HepG2 (cell line): ENCODE measurements at regions not wholly inside any gene's neighbourhood (a gene's known extent, or its start where the extent isn't known, plus 50 kb on each side); places are given as distances from the start of the nearest gene placed in this dataset.

ENCODE experiments used
- ATAC-seq: fragments of 200-7000 bp; cut with Tn5 transposase; 3 replicates; pipeline ENCODE4 v1.9.1; 2020; ENCODE audit warnings: mild to moderate bottlenecking, moderate library complexity
- BruUV-seq: library from RNA; stranded (reverse); fragments of 400-500 nt; replicated peaks from 2 replicates; lab custom pipeline; 2021; lab: Mats Ljungman, UMichigan
- CTCF ChIA-PET: fragments of 300-600 bp; formaldehyde crosslinking; extraction: SDS; loops from one replicate; lab custom pipeline; 2021; ENCODE audit warnings: low total read pairs, inconsistent platforms, low intra/inter-chr PET ratio; lab: Yijun Ruan, JAX
- POLR2A ChIA-PET: fragments of 350-600 bp; sonication (Branson Sonifier 250); formaldehyde crosslinking; loops from one replicate; lab custom pipeline; 2020; ENCODE audit warnings: antibody characterized with exemption, inconsistent platforms; lab: Yijun Ruan, JAX
- DNase-seq: peaks from one replicate; pipeline ENCODE4 v3.0.0-alpha.2; 2015; ENCODE audit warnings: low spot score
- FAIRE-seq: peaks from 3 replicates; lab custom pipeline; 2011; peaks lifted over from hg19 to GRCh38; lab: Jason Lieb, UNC
- H2AFZ ChIP-seq: one replicate; pipeline ENCODE4 v1.6.1; 2011; ENCODE audit warnings: low read length, inconsistent platforms
- H3K27ac ChIP-seq: fragments of 300-600 bp; 3 replicates; pipeline ENCODE4 v1.8.0; 2011; ENCODE audit warnings: mixed run types, mild to moderate bottlenecking, mixed read lengths, low read length, inconsistent platforms; ENCODE audit not compliant: insufficient read depth; ENCODE audit errors: extremely low read length
- H3K27me3 ChIP-seq, 2 experiments: fragments of 200-600 bp in 1 of 2; 2 replicates in 1 of 2; 3 replicates in 1 of 2; pipeline versions ENCODE4 v1.6.0 to v1.8.0; 2011; ENCODE audit warnings: low read length in 2 of 2, mild to moderate bottlenecking in 2 of 2, moderate library complexity in 2 of 2, inconsistent platforms in 1 of 2; ENCODE audit not compliant: insufficient read depth in 2 of 2, control insufficient read depth in 1 of 2
- H3K36me3 ChIP-seq, 2 experiments: fragments of 200-600 bp in 1 of 2; replicated peaks in 1 of 2; 2 replicates in 1 of 2; 3 replicates in 1 of 2; pipeline versions ENCODE4 v1.5.1 to v1.8.0; 2011; ENCODE audit warnings: low read length in 2 of 2, inconsistent platforms in 1 of 2; ENCODE audit not compliant: insufficient read depth in 2 of 2, control insufficient read depth in 1 of 2
- H3K4me1 ChIP-seq: 2 replicates; pipeline ENCODE4 v1.5.1; 2012; ENCODE audit warnings: low read length, inconsistent platforms; ENCODE audit not compliant: insufficient read depth
- H3K4me2 ChIP-seq: 2 replicates; pipeline ENCODE4 v1.6.0; 2011; ENCODE audit warnings: low read depth, low read length, inconsistent platforms
- H3K4me3 ChIP-seq, 3 experiments: fragments of 200-600 bp in 1 of 3; sonication (generic), shearing (Covaris generic) in 1 of 3; replicated peaks in 1 of 3; 2 replicates each; pipeline ENCODE4 v1.5.1; 2011 to 2016; ENCODE audit warnings: low read length in 3 of 3, inconsistent platforms in 2 of 3, low read depth in 2 of 3, mild to moderate bottlenecking in 2 of 3, control low read depth in 1 of 3, mixed read lengths in 1 of 3; ENCODE audit not compliant: insufficient read depth in 1 of 3
- H3K79me2 ChIP-seq: one replicate; pipeline ENCODE4 v1.6.1; 2011; ENCODE audit warnings: low read length, inconsistent platforms; ENCODE audit not compliant: insufficient read depth
- H3K9ac ChIP-seq: 2 replicates; pipeline ENCODE4 v1.6.0; 2011; ENCODE audit warnings: mild to moderate bottlenecking, low read depth, low read length, inconsistent platforms; ENCODE audit not compliant: insufficient read depth
- H3K9me3 ChIP-seq: 2 replicates; pipeline ENCODE4 v1.5.1; 2012; ENCODE audit warnings: mild to moderate bottlenecking, low read length
- H4K20me1 ChIP-seq: 2 replicates; pipeline ENCODE4 v1.6.0; 2011; ENCODE audit warnings: inconsistent platforms, mild to moderate bottlenecking, low read length, moderate library complexity; ENCODE audit not compliant: insufficient read depth
- EED ChIP-seq: sonication (generic); formaldehyde crosslinking; IDR thresholded peaks from 2 replicates; pipeline ENCODE4 v1.5.0; 2020; ENCODE audit warnings: mild to moderate bottlenecking, missing genetic modification reagents
- FOXK1 ChIP-seq: sonication (generic); formaldehyde crosslinking; IDR thresholded peaks from 2 replicates; pipeline ENCODE4 v1.4.0; 2020; ENCODE audit warnings: low read depth, missing genetic modification reagents, borderline replicate concordance
- HMG20B ChIP-seq: conservative IDR thresholded peaks from 2 replicates; pipeline ENCODE4 v1.6.1; 2016; ENCODE audit warnings: missing genetic modification reagents, missing compliant biosample characterization
- PRDM4 ChIP-seq: sonication (generic); formaldehyde crosslinking; IDR thresholded peaks from 2 replicates; pipeline ENCODE4 v1.9.0; 2021; ENCODE audit warnings: missing genetic modification reagents, borderline replicate concordance
- PRMT3 ChIP-seq: sonication (generic); formaldehyde crosslinking; IDR thresholded peaks from 2 replicates; pipeline ENCODE4 v1.8.1; 2022; ENCODE audit warnings: low read depth, mild to moderate bottlenecking, moderate library complexity, missing genetic modification reagents, borderline replicate concordance
- ZNF205 ChIP-seq: IDR thresholded peaks from 2 replicates; pipeline ENCODE4 v1.6.1; 2018; ENCODE audit warnings: missing biosample characterization, missing genetic modification reagents
- ZNF737 ChIP-seq: sonication (generic); formaldehyde crosslinking; IDR thresholded peaks from 2 replicates; pipeline ENCODE4 v1.5.0; 2020; ENCODE audit warnings: missing genetic modification reagents, mild to moderate bottlenecking, borderline replicate concordance
- WGBS: methylation state at CpG from one replicate; pipeline ENCODE4 v1.1.6; 2017; ENCODE audit warnings: low lambda C conversion rate; 5-methylcytosine and 5-hydroxymethylcytosine counted together
- in situ Hi-C: cut with HindIII; loops from 2 replicates; pipeline ENCODE4 v1.10.0; 2017; ENCODE audit warnings: low pct_unique_long_range_greater_than_20kb; ENCODE audit not compliant: extremely low pct_ligation_motif_present
- intact Hi-C: fragments of 100-400 bp; cut with micrococcal nuclease; formaldehyde crosslinking; loops from one replicate; pipeline ENCODE4 v1.10.0; 2022; ENCODE audit not compliant: unreplicated experiment

GRCh38 chr5:4373051-4373820, 766.9 kb upstream of the ADAMTS16 start (continued):
- no peak for TF ChIP-seq ZNF737 (CRISPR knock-in tag)
- no peak for TF ChIP-seq EED

GRCh38 chr5:4374866-4375265, 765.3 kb upstream of the ADAMTS16 start:
- FAIRE-seq (no peak), ATAC-seq (no peak), DNase-seq (no peak)
- Histone ChIP-seq H4K20me1 (no peaks in the 10 kb centered on the region), H3K27me3 (no peaks in the 10 kb centered on the region), H3K4me3 (no peak overlapping the region), H2AFZ (no peak overlapping the region), H3K36me3 (no peaks in the 10 kb centered on the region), H3K9ac (no peak overlapping the region), H3K79me2 (no peaks in the 10 kb centered on the region), H3K27ac (no peak overlapping the region), H3K9me3 (peaks cover 91% of the 10 kb centered on the region), H3K4me2 (no peak overlapping the region), H3K4me1 (no peaks in the 10 kb centered on the region)
- in situ Hi-C loops: no loop called here
- ChIA-PET POLR2A (no interaction called here), CTCF (no interaction called here)
- BruUV-seq: no TSS peak
- no peak for TF ChIP-seq HMG20B (CRISPR knock-in tag)
- no peak for TF ChIP-seq ZNF205 (CRISPR knock-in tag)
- no peak for TF ChIP-seq PRDM4 (CRISPR knock-in tag)
- no peak for TF ChIP-seq PRMT3
- no peak for TF ChIP-seq FOXK1 (CRISPR knock-in tag)
- WGBS: 5% methylated on average over 7 of the region's 7 CpGs
- intact Hi-C loops: no loop called here
